ENCODE measurements at regions not wholly inside any gene's neighbourhood (a gene's known extent, or its start where the extent isn't known, plus 50 kb on each side); places are given as distances from the start of the nearest gene placed in this dataset.

- TF ChIP-seq EZH2 (IDR thresholded peaks at IDR 0.05; ENCODE audit: low read length) = no peak
- TF ChIP-seq CTCF (optimal IDR thresholded peaks at IDR 0.05 in 1 of 3, IDR thresholded peaks at IDR 0.05 in 1 of 3, conservative IDR thresholded peaks at IDR 0.05 in 1 of 3; ENCODE audit: extremely low read depth in 1 of 3, insufficient read depth in 2 of 3, low read length in 3 of 3) = no peak
- no peak overlapping the region for H3K27ac ChIP-seq (ENCODE audit: control insufficient read depth, insufficient read depth, low read length)
- no peak overlapping the region for H3K4me3 ChIP-seq (ENCODE audit: control insufficient read depth in 2 of 3, extremely low read depth in 1 of 3, insufficient read depth in 2 of 3, low read depth in 1 of 3, low read length in 3 of 3)
- no peaks in the 10 kb centered on the region for H3K36me3 ChIP-seq (ENCODE audit: control insufficient read depth in 2 of 2, extremely low read depth in 1 of 2, insufficient read depth in 2 of 2, low read length in 2 of 2)
- H3K9me3 ChIP-seq (ENCODE audit: control insufficient read depth, low read depth, low read length) = no peaks in the 10 kb centered on the region
- H3K79me2 ChIP-seq (ENCODE audit: control insufficient read depth, insufficient read depth, low read length) = no peaks in the 10 kb centered on the region
- H3K9ac ChIP-seq (ENCODE audit: control insufficient read depth, extremely low read depth, insufficient read depth, low read length) = no peak overlapping the region
- H2AFZ ChIP-seq (ENCODE audit: control insufficient read depth, low read length) = no peak overlapping the region
- FAIRE-seq (no peak), DNase-seq (ENCODE audit: low read depth, low spot score) (no peak)
- H3K4me2 ChIP-seq (ENCODE audit: control insufficient read depth, extremely low read depth, insufficient read depth, low read depth, low read length) = no peak overlapping the region
- no peaks in the 10 kb centered on the region for H3K4me1 ChIP-seq (ENCODE audit: control insufficient read depth, extremely low read depth, insufficient read depth, low read length)
- H3K27me3 ChIP-seq (ENCODE audit: control insufficient read depth, extremely low read depth, insufficient read depth, low read length) = no peaks in the 10 kb centered on the region
- no peaks in the 10 kb centered on the region for H4K20me1 ChIP-seq (ENCODE audit: control insufficient read depth, extremely low read depth, insufficient read depth, low read length)
- H3K9me1 ChIP-seq (ENCODE audit: control insufficient read depth, extremely low read depth, insufficient read depth, low read length) = no peaks in the 10 kb centered on the region
- dilution Hi-C loops (cut with MboI; ENCODE audit: extremely low pct_ligation_motif_present, low sequenced_read_pairs) = no loop called here
These were observed 103.8 kb upstream of the C14orf180 start for GRCh38 chr14:104475802-104476201.

DNA sequence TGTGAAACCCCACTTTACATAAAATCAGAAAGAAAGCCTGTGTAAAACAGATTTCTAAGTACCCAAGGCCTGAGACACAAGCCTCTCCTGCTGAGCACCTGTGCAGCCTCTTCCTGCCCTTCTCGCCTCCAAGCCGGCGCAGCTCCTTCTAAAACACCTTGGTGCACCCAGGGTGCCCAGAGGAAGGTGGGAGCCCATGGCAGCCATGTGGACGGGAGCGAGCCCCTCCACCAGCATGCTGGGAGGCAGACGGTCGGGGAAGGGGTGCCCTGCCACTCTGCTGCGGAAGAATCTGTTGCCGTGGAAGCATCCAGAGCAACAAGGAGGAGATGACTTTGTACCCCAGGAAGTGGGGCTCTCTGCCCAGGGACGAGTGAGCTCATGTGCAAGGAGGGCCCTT, 103.1 kb upstream of the C14orf180 start:
- no peak overlapping the region for H3K4me3 ChIP-seq (ENCODE audit: control insufficient read depth in 2 of 3, extremely low read depth in 1 of 3, insufficient read depth in 2 of 3, low read depth in 1 of 3, low read length in 3 of 3)
- H3K4me2 ChIP-seq (ENCODE audit: control insufficient read depth, extremely low read depth, insufficient read depth, low read depth, low read length) = no peak overlapping the region
- no peak for FAIRE-seq
- no peak overlapping the region for H2AFZ ChIP-seq (ENCODE audit: control insufficient read depth, low read length)
- H3K9me1 ChIP-seq (ENCODE audit: control insufficient read depth, extremely low read depth, insufficient read depth, low read length) = no peaks in the 10 kb centered on the region
- dilution Hi-C loops (cut with MboI; ENCODE audit: extremely low pct_ligation_motif_present, low sequenced_read_pairs) = no loop called here
- no peaks in the 10 kb centered on the region for H3K79me2 ChIP-seq (ENCODE audit: control insufficient read depth, insufficient read depth, low read length)
- H3K9me3 ChIP-seq (ENCODE audit: control insufficient read depth, low read depth, low read length) = no peaks in the 10 kb centered on the region
- H3K27me3 ChIP-seq (ENCODE audit: control insufficient read depth, extremely low read depth, insufficient read depth, low read length) = no peaks in the 10 kb centered on the region
- no peaks in the 10 kb centered on the region for H3K4me1 ChIP-seq (ENCODE audit: control insufficient read depth, extremely low read depth, insufficient read depth, low read length)
- no peak for DNase-seq (ENCODE audit: low read depth, low spot score)
- TF ChIP-seq EZH2 (IDR thresholded peaks at IDR 0.05; ENCODE audit: low read length) (no peak), CTCF (optimal IDR thresholded peaks at IDR 0.05 in 1 of 3, IDR thresholded peaks at IDR 0.05 in 1 of 3, conservative IDR thresholded peaks at IDR 0.05 in 1 of 3; ENCODE audit: extremely low read depth in 1 of 3, insufficient read depth in 2 of 3, low read length in 3 of 3) (no peak)
- H4K20me1 ChIP-seq (ENCODE audit: control insufficient read depth, extremely low read depth, insufficient read depth, low read length) = no peaks in the 10 kb centered on the region
- no peaks in the 10 kb centered on the region for H3K36me3 ChIP-seq (ENCODE audit: control insufficient read depth in 2 of 2, extremely low read depth in 1 of 2, insufficient read depth in 2 of 2, low read length in 2 of 2)
- H3K9ac ChIP-seq (ENCODE audit: control insufficient read depth, extremely low read depth, insufficient read depth, low read length) = no peak overlapping the region
- no peak overlapping the region for H3K27ac ChIP-seq (ENCODE audit: control insufficient read depth, insufficient read depth, low read length)
